DMS 273 (cell line): ENCODE measurements at regions not wholly inside any gene's neighbourhood (a gene's known extent, or its start where the extent isn't known, plus 50 kb on each side); places are given as distances from the start of the nearest gene placed in this dataset.
"Not testable (repeated sequence)": the region's sequence is repeated elsewhere in the genome, so short reads cannot be mapped to it uniquely, and the experiment has no call there.

Experiments used
- DNase-seq: peaks from one replicate; lab custom pipeline; 2025; ENCODE audit not compliant: unreplicated experiment; lab: John Stamatoyannopoulos, UW

- no peak for DNase-seq
These were observed 51.5 kb upstream of the MELK start for GRCh38 chr9:36521148-36521547.

- no peak for DNase-seq
These were observed 55.6 kb upstream of the MELK start for GRCh38 chr9:36517131-36517530.

- no peak for DNase-seq
These were observed 68.5 kb upstream of the MELK start for GRCh38 chr9:36504156-36504555.

- DNase-seq, result no peak
These were observed 69.3 kb upstream of the MELK start for GRCh38 chr9:36503172-36504088.

GRCh38 chr9:36501727-36502126 is 71.0 kb upstream of the MELK start:
- no peak for DNase-seq

- not testable (repeated sequence) for DNase-seq
These were observed 71.8 kb upstream of the MELK start for GRCh38 chr9:36500931-36501330.

GRCh38 chr9:36499174-36499890 is 73.4 kb upstream of the MELK start:
- peak; percentile 23 for DNase-seq

GRCh38 chr9:36493564-36493963 is 79.1 kb upstream of the MELK start:
- DNase-seq, result not testable (repeated sequence)

- DNase-seq, result no peak
These were observed 79.8 kb upstream of the MELK start for GRCh38 chr9:36492865-36493264.

- DNase-seq, result no peak
These were observed 83.2 kb upstream of the MELK start for GRCh38 chr9:36489453-36489852.

GRCh38 chr9:36488389-36488756 is 84.3 kb upstream of the MELK start:
- no peak for DNase-seq

GRCh38 chr9:36487482-36488388 is 85.0 kb upstream of the MELK start:
- peak; percentile 98 for DNase-seq

GRCh38 chr9:36486933-36487481 is 85.7 kb upstream of the MELK start:
- DNase-seq, result peak; percentile 57

- peak; percentile 45 for DNase-seq
These were observed 86.3 kb upstream of the MELK start for GRCh38 chr9:36486329-36486932.

- no peak for DNase-seq
These were observed 85.7 kb upstream of the RNF38 start for GRCh38 chr9:36485647-36486328.

GRCh38 chr9:36484124-36484523 is 84.1 kb upstream of the RNF38 start:
- no peak for DNase-seq

GRCh38 chr9:36479101-36479500 is 79.0 kb upstream of the RNF38 start:
- peak; percentile 29 for DNase-seq

- no peak for DNase-seq
These were observed 71.3 kb upstream of the RNF38 start for GRCh38 chr9:36471359-36471758.

GRCh38 chr9:36470643-36471290 is 70.7 kb upstream of the RNF38 start:
- DNase-seq, result no peak
